GM23248 (cell line): ENCODE measurements at regions not wholly inside any gene's neighbourhood (a gene's known extent, or its start where the extent isn't known, plus 50 kb on each side); places are given as distances from the start of the nearest gene placed in this dataset.

ENCODE experiments used
- EZH2 ChIP-seq: fragments of 200-600 bp; sonication (generic); IDR thresholded peaks from 2 replicates; pipeline ENCODE4 v1.6.1; 2018; ENCODE audit warnings: antibody characterized with exemption, mild to moderate bottlenecking; ENCODE audit not compliant: insufficient read depth, poor library complexity, severe bottlenecking
- EZH2phosphoT487 ChIP-seq: fragments of 200-600 bp; sonication (generic); IDR thresholded peaks from 2 replicates; pipeline ENCODE4 v1.6.1; 2018; ENCODE audit warnings: antibody characterized with exemption, moderate library complexity, mild to moderate bottlenecking, low read depth; ENCODE audit not compliant: insufficient read depth

- TF ChIP-seq EZH2phosphoT487 (no peak), EZH2 (no peak)
These were observed 137.8 kb upstream of the UBASH3B start for GRCh38 chr11:122517403-122518379.
